ENCODE measurements at regions not wholly inside any gene's neighbourhood (a gene's known extent, or its start where the extent isn't known, plus 50 kb on each side); places are given as distances from the start of the nearest gene placed in this dataset.

- DNase-seq (ENCODE audit: low read depth) = no peak
- TF ChIP-seq CTCF (IDR thresholded peaks at IDR 0.05; ENCODE audit: low read length, missing control alignments) = no peak
- no peak overlapping the region for H3K4me3 ChIP-seq (replicated peaks; ENCODE audit: low read depth, low read length)
Observed at GRCh38 chr1:225707824-225708223, 54.9 kb upstream of the ENAH start.

GRCh38 chr1:225709101-225709500, 56.2 kb upstream of the ENAH start:
- no peak for DNase-seq (ENCODE audit: low read depth)
- H3K4me3 ChIP-seq (replicated peaks; ENCODE audit: low read depth, low read length) = no peak overlapping the region
- no peak for TF ChIP-seq CTCF (IDR thresholded peaks at IDR 0.05; ENCODE audit: low read length, missing control alignments)

GRCh38 chr1:225710804-225711203, 57.9 kb upstream of the ENAH start:
- DNase-seq (ENCODE audit: low read depth) = peak; percentile 29
- TF ChIP-seq CTCF (IDR thresholded peaks at IDR 0.05; ENCODE audit: low read length, missing control alignments) = no peak
- H3K4me3 ChIP-seq (replicated peaks; ENCODE audit: low read depth, low read length) = no peak overlapping the region

GRCh38 chr1:225711236-225711937, 58.5 kb upstream of the ENAH start:
- DNase-seq (ENCODE audit: low read depth) = no peak
- no peak overlapping the region for H3K4me3 ChIP-seq (replicated peaks; ENCODE audit: low read depth, low read length)
- TF ChIP-seq CTCF (IDR thresholded peaks at IDR 0.05; ENCODE audit: low read length, missing control alignments) = no peak

- no peak overlapping the region for H3K4me3 ChIP-seq (replicated peaks; ENCODE audit: low read depth, low read length)
- peak; percentile 23 for DNase-seq (ENCODE audit: low read depth)
- no peak for TF ChIP-seq CTCF (IDR thresholded peaks at IDR 0.05; ENCODE audit: low read length, missing control alignments)
Observed at GRCh38 chr1:225712391-225712790, 59.5 kb upstream of the ENAH start.

GRCh38 chr1:225713281-225713680, 60.4 kb upstream of the ENAH start:
- no peak overlapping the region for H3K4me3 ChIP-seq (replicated peaks; ENCODE audit: low read depth, low read length)
- DNase-seq (ENCODE audit: low read depth) = no peak
- TF ChIP-seq CTCF (IDR thresholded peaks at IDR 0.05; ENCODE audit: low read length, missing control alignments) = no peak

- no peak for DNase-seq (ENCODE audit: low read depth)
- no peak for TF ChIP-seq CTCF (IDR thresholded peaks at IDR 0.05; ENCODE audit: low read length, missing control alignments)
- no peak overlapping the region for H3K4me3 ChIP-seq (replicated peaks; ENCODE audit: low read depth, low read length)
Observed at GRCh38 chr1:225720937-225721336, 56.7 kb upstream of the SRP9 start.
